B cell (primary cell): ENCODE measurements at regions not wholly inside any gene's neighbourhood (a gene's known extent, or its start where the extent isn't known, plus 50 kb on each side); places are given as distances from the start of the nearest gene placed in this dataset.

Experiments used
- ATAC-seq: fragments of 200-7000 bp; cut with Tn5 transposase; one replicate; pipeline ENCODE4 v1.10.0; 2021; ENCODE audit warnings: low read depth, mild to moderate bottlenecking, moderate number of reproducible peaks, moderate library complexity
- CTCF ChIA-PET: fragments of 350-600 bp; sonication (Branson Sonifier 250); formaldehyde crosslinking; loops from one replicate; lab custom pipeline; 2021; ENCODE audit warnings: antibody characterized with exemption, inconsistent platforms; lab: Charles Lee
- POLR2A ChIA-PET: fragments of 350-600 bp; sonication (Branson Sonifier 250); formaldehyde crosslinking; loops from one replicate; lab custom pipeline; 2021; ENCODE audit warnings: antibody characterized with exemption; lab: Charles Lee
- DNase-seq: peaks from one replicate; pipeline ENCODE4 v3.0.0; 2013
- H2AFZ ChIP-seq: 2 replicates; pipeline ENCODE4 v1.6.1; 2012; ENCODE audit warnings: mild to moderate bottlenecking, low read depth, low read length; ENCODE audit not compliant: insufficient read depth, poor library complexity, severe bottlenecking
- H3K27ac ChIP-seq, 2 donors: 1 replicate in 1 of 2; 2 replicates in 1 of 2; pipeline ENCODE4 v1.5.1; 2012 to 2013; ENCODE audit warnings: low read length in 2 of 2, mild to moderate bottlenecking in 2 of 2, moderate library complexity in 1 of 2
- H3K27me3 ChIP-seq, 4 experiments: fragments of 200-600 bp in 1 of 4; sonication (generic) in 1 of 4; replicated peaks in 1 of 4; 1 replicate in 2 of 4; 2 replicates in 2 of 4; pipeline versions ENCODE4 v1.6.1 to v1.7.0; 2013 to 2016; ENCODE audit warnings: low read length in 3 of 4, mild to moderate bottlenecking in 2 of 4, mixed read lengths in 1 of 4, moderate library complexity in 1 of 4; ENCODE audit not compliant: insufficient read depth in 4 of 4, control insufficient read depth in 3 of 4; ENCODE audit errors: control extremely low read depth in 1 of 4
- H3K36me3 ChIP-seq, 2 experiments: replicated peaks in 1 of 2; 1 replicate in 1 of 2; 2 replicates in 1 of 2; pipeline versions ENCODE4 v1.6.1 to v1.7.1; 2013; ENCODE audit warnings: low read length in 1 of 2; ENCODE audit not compliant: insufficient read depth in 2 of 2, control insufficient read depth in 1 of 2; ENCODE audit errors: control extremely low read depth in 1 of 2, extremely low read depth in 1 of 2
- H3K4me1 ChIP-seq, 2 donors: fragments of 200-600 bp in 1 of 2; sonication (generic) in 1 of 2; 1 replicate in 1 of 2; 2 replicates in 1 of 2; pipeline versions ENCODE4 v1.5.1 to v1.6.1; 2013 to 2017; ENCODE audit warnings: low read length in 2 of 2; ENCODE audit not compliant: control insufficient read depth in 2 of 2, insufficient read depth in 2 of 2
- H3K4me2 ChIP-seq: replicated peaks from 2 replicates; pipeline ENCODE3; 2012; ENCODE audit warnings: mild to moderate bottlenecking, low read depth, low read length; ENCODE audit not compliant: poor library complexity, severe bottlenecking
- H3K4me3 ChIP-seq, 5 experiments: fragments of 200-600 bp in 1 of 5; sonication (generic) in 1 of 5; 1 replicate in 3 of 5; 2 replicates in 2 of 5; pipeline versions ENCODE4 v1.5.1 to v1.7.0; 2011 to 2016; ENCODE audit warnings: low read length in 4 of 5, mild to moderate bottlenecking in 4 of 5, low read depth in 2 of 5, control low read depth in 1 of 5, moderate library complexity in 1 of 5; ENCODE audit not compliant: insufficient read depth in 1 of 5; ENCODE audit errors: control extremely low read depth in 1 of 5, extremely low read depth in 1 of 5
- H3K79me2 ChIP-seq: fragments of 200-600 bp; sonication (generic); one replicate; pipeline ENCODE4 v1.6.0; 2016; ENCODE audit warnings: low read length; ENCODE audit not compliant: control insufficient read depth, insufficient read depth
- H3K9ac ChIP-seq: fragments of 200-600 bp; sonication (generic); 2 replicates; pipeline ENCODE4 v1.6.1; 2017; ENCODE audit warnings: mild to moderate bottlenecking, low read length, moderate library complexity
- H3K9me3 ChIP-seq, 3 donors: one replicate each; pipeline versions ENCODE4 v1.6.1 to v1.7.1; 2013; ENCODE audit warnings: low read length in 2 of 3; ENCODE audit not compliant: control insufficient read depth in 2 of 3, insufficient read depth in 1 of 3; ENCODE audit errors: control extremely low read depth in 1 of 3
- H4K20me1 ChIP-seq: 2 replicates; pipeline ENCODE4 v1.6.0; 2012; ENCODE audit warnings: mild to moderate bottlenecking, low read length; ENCODE audit not compliant: insufficient read depth, control insufficient read depth, poor library complexity, severe bottlenecking
- H3K27ac Mint-ChIP-seq: one replicate; pipeline ENCODE4 v1.8.0; 2021; ENCODE audit warnings: mixed read lengths
- H3K27me3 Mint-ChIP-seq: one replicate; pipeline ENCODE4 v1.8.0; 2021; ENCODE audit warnings: mixed read lengths
- H3K4me1 Mint-ChIP-seq: one replicate; pipeline ENCODE4 v1.8.0; 2021; ENCODE audit warnings: mixed read lengths
- H3K4me3 Mint-ChIP-seq: one replicate; pipeline ENCODE4 v1.8.0; 2021; ENCODE audit warnings: mixed read lengths
- H3K9me3 Mint-ChIP-seq: one replicate; pipeline ENCODE4 v1.8.0; 2022; ENCODE audit warnings: mixed read lengths; ENCODE audit not compliant: insufficient read depth
- EZH2 ChIP-seq: IDR thresholded peaks from 2 replicates; pipeline ENCODE4 v1.6.1; 2012; ENCODE audit warnings: borderline replicate concordance, low read depth, mild to moderate bottlenecking, moderate library complexity, low read length; ENCODE audit not compliant: insufficient read depth, poor library complexity, severe bottlenecking
- WGBS: methylation state at CpG from one replicate; pipeline ENCODE4 v1.1.5; 2013; ENCODE audit warnings: missing lambda C conversion rate; ENCODE audit not compliant: insufficient coverage; 5-methylcytosine and 5-hydroxymethylcytosine counted together
- intact Hi-C: fragments of 100-400 bp; cut with micrococcal nuclease; formaldehyde crosslinking; loops from one replicate; pipeline ENCODE4 v1.10.0; 2022
- TF ChIP-seq, protein P1 (sequence below): fragments of 200-600 bp; IDR thresholded peaks from one replicate; pipeline ENCODE4 v1.8.0; 2022; ENCODE audit warnings: antibody characterized with exemption, mild to moderate bottlenecking

DNA sequence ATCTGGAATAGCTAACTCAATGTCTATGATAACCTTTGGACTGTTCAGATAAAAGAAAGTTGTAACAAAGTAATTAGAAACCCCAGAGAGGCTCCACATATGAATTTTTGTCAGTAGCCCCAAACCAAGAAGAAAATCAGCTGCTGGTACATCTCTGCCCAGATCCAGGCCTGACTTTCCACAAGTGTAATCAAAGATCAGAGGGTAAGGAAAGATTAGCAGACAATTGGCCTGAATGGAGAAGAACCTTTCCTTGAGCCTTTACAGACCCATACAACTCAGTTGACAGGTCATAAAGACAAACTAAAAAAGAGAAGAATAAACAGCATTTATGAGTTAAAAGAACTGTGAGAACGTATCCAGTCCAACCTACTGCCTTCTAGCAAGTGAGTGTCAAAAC is 366.7 kb upstream of the PKN2 start:
- no peak overlapping the region for H3K4me2 ChIP-seq
- no peak overlapping the region for H2AFZ ChIP-seq
- H3K27me3 ChIP-seq, result no peaks in the 10 kb centered on the region
- no peak for DNase-seq
- Mint-ChIP-seq H3K4me3 (no peak overlapping the region), H3K4me1 (no peaks in the 10 kb centered on the region), H3K9me3 (no peaks in the 10 kb centered on the region), H3K27me3 (peaks cover 20% of the 10 kb centered on the region), H3K27ac (no peak overlapping the region)
- no peak overlapping the region for H3K9ac ChIP-seq
- intact Hi-C loops, result no loop called here
- no peak for ATAC-seq
- H3K79me2 ChIP-seq, result no peaks in the 10 kb centered on the region
- TF ChIP-seq, protein P1, sequence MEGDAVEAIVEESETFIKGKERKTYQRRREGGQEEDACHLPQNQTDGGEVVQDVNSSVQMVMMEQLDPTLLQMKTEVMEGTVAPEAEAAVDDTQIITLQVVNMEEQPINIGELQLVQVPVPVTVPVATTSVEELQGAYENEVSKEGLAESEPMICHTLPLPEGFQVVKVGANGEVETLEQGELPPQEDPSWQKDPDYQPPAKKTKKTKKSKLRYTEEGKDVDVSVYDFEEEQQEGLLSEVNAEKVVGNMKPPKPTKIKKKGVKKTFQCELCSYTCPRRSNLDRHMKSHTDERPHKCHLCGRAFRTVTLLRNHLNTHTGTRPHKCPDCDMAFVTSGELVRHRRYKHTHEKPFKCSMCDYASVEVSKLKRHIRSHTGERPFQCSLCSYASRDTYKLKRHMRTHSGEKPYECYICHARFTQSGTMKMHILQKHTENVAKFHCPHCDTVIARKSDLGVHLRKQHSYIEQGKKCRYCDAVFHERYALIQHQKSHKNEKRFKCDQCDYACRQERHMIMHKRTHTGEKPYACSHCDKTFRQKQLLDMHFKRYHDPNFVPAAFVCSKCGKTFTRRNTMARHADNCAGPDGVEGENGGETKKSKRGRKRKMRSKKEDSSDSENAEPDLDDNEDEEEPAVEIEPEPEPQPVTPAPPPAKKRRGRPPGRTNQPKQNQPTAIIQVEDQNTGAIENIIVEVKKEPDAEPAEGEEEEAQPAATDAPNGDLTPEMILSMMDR, result no peak
- TF ChIP-seq EZH2, result no peak
- WGBS, result no CpG with 5 or more reads among the region's 1 CpG
- H3K36me3 ChIP-seq, result no peaks in the 10 kb centered on the region
- no peak overlapping the region for H3K4me3 ChIP-seq
- no peaks in the 10 kb centered on the region for H4K20me1 ChIP-seq
- no peaks in the 10 kb centered on the region for H3K4me1 ChIP-seq
- ChIA-PET CTCF (no interaction called here), POLR2A (no interaction called here)
- no peaks in the 10 kb centered on the region for H3K9me3 ChIP-seq
- no peak overlapping the region for H3K27ac ChIP-seq

DNA sequence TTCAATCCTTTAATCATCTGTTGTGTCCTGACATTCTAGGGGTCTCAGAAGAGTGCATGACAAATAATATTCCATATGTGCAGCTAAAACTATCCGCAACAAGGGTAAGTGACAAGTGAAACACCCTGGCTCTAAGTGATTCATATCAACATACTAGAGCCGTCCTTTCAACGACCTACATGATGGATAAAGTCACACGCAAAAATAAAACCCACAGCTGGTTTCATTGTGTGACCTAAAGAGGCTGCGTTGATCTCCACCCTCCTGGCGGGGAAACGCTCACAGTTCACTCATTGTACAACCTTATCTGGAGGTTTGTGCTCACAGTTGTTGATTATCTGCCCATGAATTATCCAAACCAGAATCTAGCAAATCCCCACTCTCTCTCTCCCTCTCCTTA is 365.3 kb upstream of the PKN2 start:
- Mint-ChIP-seq H3K27ac (no peak overlapping the region), H3K4me3 (no peak overlapping the region), H3K4me1 (no peaks in the 10 kb centered on the region), H3K9me3 (no peaks in the 10 kb centered on the region), H3K27me3 (peaks cover 29% of the 10 kb centered on the region)
- intact Hi-C loops, result no loop called here
- Histone ChIP-seq H4K20me1 (no peaks in the 10 kb centered on the region), H3K27ac (no peak overlapping the region), H3K9ac (no peak overlapping the region), H3K79me2 (no peaks in the 10 kb centered on the region), H3K27me3 (no peaks in the 10 kb centered on the region), H3K4me2 (no peak overlapping the region), H3K36me3 (no peaks in the 10 kb centered on the region), H3K4me1 (no peaks in the 10 kb centered on the region), H3K9me3 (no peaks in the 10 kb centered on the region), H3K4me3 (no peak overlapping the region), H2AFZ (no peak overlapping the region)
- ChIA-PET CTCF (no interaction called here), POLR2A (no interaction called here)
- no peak for TF ChIP-seq EZH2
- TF ChIP-seq, protein P1, result no peak
- DNase-seq, result no peak
- no peak for ATAC-seq
- 93% methylated on average over 7 of the region's 7 CpGs for WGBS
